HG02970 (cell line): ENCODE measurements at regions not wholly inside any gene's neighbourhood (a gene's known extent, or its start where the extent isn't known, plus 50 kb on each side); places are given as distances from the start of the nearest gene placed in this dataset.
A peak's percentile ranks its signal among the peaks of the same experiment; 100 is the strongest.
"Not testable (repeated sequence)": the region's sequence is repeated elsewhere in the genome, so short reads cannot be mapped to it uniquely, and the experiment has no call there.

ENCODE experiments used
- ATAC-seq: cut with Tn5 transposase; IDR thresholded peaks from one replicate; pipeline ENCODE4 v1.9.1; 2021; ENCODE audit warnings: mild to moderate bottlenecking, moderate library complexity, moderate number of reproducible peaks; ENCODE audit not compliant: unreplicated experiment, low FRiP score

GRCh38 chr2:111420074-111420473, 299.4 kb downstream of the BCL2L11 start:
- ATAC-seq = not testable (repeated sequence)

- ATAC-seq = not testable (repeated sequence)
Observed at GRCh38 chr2:111420835-111421234, 300.1 kb downstream of the BCL2L11 start.

DNA sequence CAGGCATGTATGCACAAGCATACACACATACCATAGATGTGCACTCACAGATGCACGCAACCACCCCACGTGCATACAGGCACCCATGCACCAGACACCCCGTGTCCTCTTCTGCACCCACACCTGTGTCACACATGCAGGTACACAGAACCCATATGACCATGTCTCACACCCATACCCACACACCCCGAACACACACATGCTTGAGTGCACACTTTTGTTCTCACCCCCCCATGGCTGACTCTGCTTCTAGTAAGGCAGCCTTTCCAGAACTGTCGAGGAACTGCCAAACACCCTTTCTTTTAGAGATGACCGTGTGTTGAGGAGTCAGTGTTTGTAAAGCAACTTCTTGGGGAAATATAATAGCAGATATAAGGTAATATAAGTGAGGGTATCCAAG, 301.2 kb downstream of the BCL2L11 start:
- ATAC-seq = not testable (repeated sequence)

- ATAC-seq = not testable (repeated sequence)
Observed at GRCh38 chr2:111422562-111422961, 301.8 kb downstream of the BCL2L11 start.

GRCh38 chr2:111423184-111423583, 302.5 kb downstream of the BCL2L11 start:
- ATAC-seq = not testable (repeated sequence)

- not testable (repeated sequence) for ATAC-seq
Observed at GRCh38 chr2:111424176-111424575, 303.5 kb downstream of the BCL2L11 start.

DNA sequence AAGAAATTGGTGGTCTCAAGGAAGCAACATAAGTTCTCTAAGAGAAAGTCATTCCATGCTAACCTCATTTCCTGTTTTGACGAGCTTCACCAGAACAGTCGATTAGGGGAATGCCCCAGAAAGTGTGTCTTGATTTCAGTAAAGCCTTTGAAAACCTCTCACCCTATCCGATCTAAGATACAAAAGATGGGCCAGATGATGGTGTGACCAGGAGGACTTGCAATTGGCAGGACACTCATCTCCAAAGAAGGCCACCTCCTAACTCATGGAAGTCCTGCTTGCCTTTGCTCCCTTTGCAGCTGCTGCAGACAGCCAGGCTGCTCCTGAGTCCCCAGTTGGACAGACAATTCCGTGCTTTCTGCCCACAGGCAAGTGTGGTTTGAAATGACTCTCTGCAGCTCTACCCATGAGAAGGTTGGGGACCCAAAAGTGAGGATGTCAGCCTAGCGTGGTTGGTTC, 304.2 kb downstream of the BCL2L11 start:
- ATAC-seq = not testable (repeated sequence)

DNA sequence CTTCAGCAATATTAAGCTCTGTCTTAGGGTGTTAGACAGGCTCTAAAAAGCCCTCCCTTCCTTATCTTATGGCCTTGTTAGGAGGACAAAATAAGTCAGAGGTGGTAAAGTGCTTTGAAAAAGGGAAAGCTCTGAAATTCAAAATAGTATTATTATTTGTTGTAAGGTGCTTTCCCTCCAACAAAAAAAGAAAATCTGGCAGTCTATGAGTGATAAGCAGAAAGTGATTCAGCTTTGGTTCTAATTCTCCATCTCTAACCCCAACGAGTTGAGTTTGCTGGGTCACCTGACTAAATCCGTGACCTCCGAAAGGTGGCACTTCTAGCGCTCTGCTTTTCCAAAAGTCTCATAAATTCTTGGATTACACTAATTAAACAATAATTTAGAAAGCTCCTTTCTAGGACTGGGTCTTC, 305.1 kb downstream of the BCL2L11 start:
- not testable (repeated sequence) for ATAC-seq

DNA sequence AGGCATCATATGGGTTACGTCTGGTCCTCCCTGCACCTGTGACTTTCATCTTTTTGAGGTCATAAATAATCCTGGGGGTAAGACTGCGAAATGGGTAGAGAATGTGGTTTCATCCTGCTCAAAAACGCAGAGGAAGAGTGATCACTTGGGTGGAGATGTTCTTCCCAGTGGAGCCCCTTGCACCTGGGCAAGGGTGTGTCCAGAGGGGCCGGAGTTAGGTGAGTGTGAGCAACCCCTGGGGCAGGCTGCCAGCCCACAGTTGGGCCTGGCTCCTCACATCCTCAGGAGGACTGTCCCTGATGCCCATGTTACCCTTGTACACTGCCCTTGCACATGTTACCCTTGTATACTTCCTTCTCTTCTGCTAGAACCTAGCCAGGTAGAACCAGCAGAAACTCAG, 306.6 kb downstream of the BCL2L11 start:
- ATAC-seq = not testable (repeated sequence)

DNA sequence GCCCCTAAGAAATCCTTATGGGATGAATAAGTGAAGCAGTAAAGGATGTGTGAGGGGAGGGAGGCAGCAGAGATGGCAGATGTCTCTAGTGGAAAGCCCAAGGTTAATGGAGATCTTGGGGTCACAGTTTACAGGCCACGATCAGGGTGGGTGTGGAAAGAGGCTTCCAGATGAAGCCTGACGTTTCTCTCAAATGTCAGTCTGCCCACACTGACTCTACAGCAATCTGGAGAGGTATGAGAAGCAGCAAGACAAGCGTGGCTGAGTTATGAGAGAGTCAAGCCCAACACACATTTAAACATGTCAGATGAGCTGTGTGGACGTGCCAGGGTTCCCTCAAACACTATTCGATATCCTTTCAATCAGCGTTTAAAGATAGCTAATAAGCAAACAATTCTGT, 308.2 kb downstream of the BCL2L11 start:
- ATAC-seq = not testable (repeated sequence)

GRCh38 chr2:111429353-111429752, 308.6 kb downstream of the BCL2L11 start:
- not testable (repeated sequence) for ATAC-seq

- ATAC-seq = not testable (repeated sequence)
Observed at GRCh38 chr2:111430817-111431661, 310.3 kb downstream of the BCL2L11 start.

GRCh38 chr2:111432423-111432822, 311.7 kb downstream of the BCL2L11 start:
- not testable (repeated sequence) for ATAC-seq

- ATAC-seq = not testable (repeated sequence)
Observed at GRCh38 chr2:111432916-111433499, 312.3 kb downstream of the BCL2L11 start.

- ATAC-seq = not testable (repeated sequence)
Observed at GRCh38 chr2:111433892-111434607, 313.3 kb downstream of the BCL2L11 start.

- ATAC-seq = not testable (repeated sequence)
Observed at GRCh38 chr2:111434608-111434939, 313.9 kb downstream of the BCL2L11 start.

DNA sequence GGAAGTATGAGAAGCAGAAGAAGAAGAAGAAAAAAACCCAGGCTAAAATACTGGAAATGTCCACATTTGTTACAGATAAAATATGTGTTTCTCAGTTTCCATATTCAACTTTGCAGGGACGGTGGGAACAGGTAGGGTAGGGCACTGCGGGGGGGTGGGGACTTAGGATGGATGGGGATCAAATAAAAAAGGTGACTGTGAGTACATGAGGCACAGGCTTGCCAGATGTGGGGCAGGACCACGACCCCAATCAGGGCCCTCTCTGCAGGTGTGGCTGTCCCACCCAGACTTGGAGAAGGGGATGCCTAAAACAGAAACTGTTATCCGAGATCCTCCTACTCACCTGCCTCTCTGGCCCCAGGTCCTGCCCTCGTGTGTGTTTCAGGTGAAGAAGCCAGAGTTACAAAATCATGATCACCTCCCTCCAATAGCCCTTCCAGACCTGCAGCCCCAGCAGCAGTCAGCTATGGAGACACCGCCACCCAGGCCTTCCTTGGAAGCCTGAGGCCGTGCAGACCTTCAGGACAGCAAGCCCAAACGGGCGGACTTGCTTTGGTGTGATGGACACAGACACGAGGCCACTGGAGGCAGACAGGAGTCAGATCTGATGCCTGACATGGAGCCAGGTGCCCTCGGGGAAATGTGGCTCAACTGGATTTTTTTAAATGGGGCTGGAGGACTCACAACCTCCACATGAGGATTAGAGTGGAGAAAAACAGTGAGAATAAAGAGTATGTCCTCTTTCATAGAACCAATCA, 315.0 kb downstream of the BCL2L11 start:
- not testable (repeated sequence) for ATAC-seq

DNA sequence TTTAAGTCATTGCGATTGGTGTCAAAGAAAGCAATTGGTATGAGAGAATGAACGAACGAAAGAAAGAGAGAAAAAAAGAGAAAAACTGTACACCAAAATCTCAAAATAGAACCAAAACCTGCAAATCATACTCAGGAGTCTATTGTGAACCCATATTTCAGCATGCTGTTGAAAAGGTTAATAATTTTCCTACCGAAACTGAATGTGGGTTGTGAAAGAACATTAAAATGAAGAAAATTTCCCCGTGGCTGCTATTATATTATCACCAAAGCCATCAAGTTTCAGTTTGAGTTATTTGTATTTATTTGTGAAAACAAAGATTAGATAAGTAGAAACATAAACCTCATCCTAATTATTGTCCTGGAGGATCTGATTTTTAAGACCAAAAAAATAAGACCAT, 315.7 kb downstream of the BCL2L11 start:
- peak; percentile 48 for ATAC-seq

GRCh38 chr2:111437288-111437990, 316.7 kb downstream of the BCL2L11 start:
- ATAC-seq = not testable (repeated sequence)

DNA sequence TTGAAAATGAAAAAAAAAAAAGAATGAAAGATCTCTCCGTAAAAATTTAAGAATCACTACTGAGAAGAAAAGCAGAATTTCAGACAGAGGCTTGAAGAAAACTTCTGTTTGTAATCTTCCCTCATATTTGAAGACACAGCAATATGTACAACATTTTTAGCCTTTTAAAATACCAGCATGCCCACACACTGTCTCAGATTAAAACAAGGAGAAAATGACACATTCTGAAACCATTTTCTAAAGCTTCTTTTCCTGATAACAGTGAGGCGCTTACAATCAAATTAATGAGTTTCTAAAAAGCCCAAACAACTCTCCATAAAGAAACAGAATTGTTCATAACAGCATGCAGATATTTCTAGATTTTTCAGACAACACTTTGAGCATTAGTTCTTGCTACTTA, 317.4 kb downstream of the BCL2L11 start:
- ATAC-seq = not testable (repeated sequence)
